SU-DHL-6 (cell line): ENCODE measurements at regions not wholly inside any gene's neighbourhood (a gene's known extent, or its start where the extent isn't known, plus 50 kb on each side); places are given as distances from the start of the nearest gene placed in this dataset.

Experiments
- H2AFZ ChIP-seq: fragments of 200-600 bp; sonication (generic); 2 replicates; pipeline ENCODE4 v1.6.1; 2014; ENCODE audit warnings: low read depth, mild to moderate bottlenecking, moderate library complexity, mixed read lengths, antibody characterized with exemption, low read length; ENCODE audit not compliant: severe bottlenecking
- H3F3A ChIP-seq: fragments of 200-600 bp; shearing (Covaris generic); 2 replicates; pipeline ENCODE4 v1.6.0; 2016; ENCODE audit warnings: antibody characterized with exemption, mild to moderate bottlenecking; ENCODE audit not compliant: insufficient read depth
- H3K27ac ChIP-seq: fragments of 200-600 bp; sonication (generic); 2 replicates; pipeline ENCODE4 v1.5.1; 2016; ENCODE audit warnings: low read depth, mild to moderate bottlenecking, low read length, moderate library complexity, mixed read lengths
- H3K27me3 ChIP-seq: fragments of 200-600 bp; sonication (generic), shearing (Covaris generic); 2 replicates; pipeline ENCODE4 v1.6.0; 2014; ENCODE audit warnings: mild to moderate bottlenecking, low read length
- H3K36me3 ChIP-seq: fragments of 200-600 bp; sonication (generic); 2 replicates; pipeline ENCODE4 v1.6.1; 2014; ENCODE audit warnings: mild to moderate bottlenecking, low read length, mixed read lengths
- H3K4me2 ChIP-seq: fragments of 300-600, 200-600 bp; shearing (Covaris generic), sonication (generic); 2 replicates; pipeline ENCODE4 v1.6.0; 2014; ENCODE audit warnings: low read length, low read depth, mild to moderate bottlenecking; ENCODE audit not compliant: poor library complexity, severe bottlenecking
- H3K4me3 ChIP-seq: fragments of 200-600 bp; sonication (generic); 2 replicates; pipeline ENCODE4 v1.5.1; 2014; ENCODE audit warnings: antibody characterized with exemption, low read length, mild to moderate bottlenecking, mixed read lengths; ENCODE audit not compliant: insufficient read depth, poor library complexity, severe bottlenecking
- H3K79me2 ChIP-seq: fragments of 200-600 bp; sonication (generic); 2 replicates; pipeline ENCODE4 v1.6.1; 2014; ENCODE audit warnings: mild to moderate bottlenecking, low read length, moderate library complexity; ENCODE audit not compliant: insufficient read depth
- H3K9ac ChIP-seq: fragments of 200-600 bp; sonication (generic); 2 replicates; pipeline ENCODE4 v1.7.0; 2014; ENCODE audit warnings: mild to moderate bottlenecking, low read length
- H3K9me2 ChIP-seq: fragments of 200-600 bp; sonication (generic); replicated peaks from 2 replicates; pipeline ENCODE4 v1.6.1; 2014; ENCODE audit warnings: low read length; ENCODE audit not compliant: insufficient read depth
- H3K9me3 ChIP-seq: fragments of 200-600 bp; sonication (generic); 2 replicates; pipeline ENCODE4 v1.6.1; 2014; ENCODE audit warnings: low read length, mixed read lengths; ENCODE audit not compliant: insufficient read depth
- H4K20me1 ChIP-seq: fragments of 200-600 bp; sonication (generic); 2 replicates; pipeline ENCODE4 v1.6.1; 2014; ENCODE audit warnings: low read depth, mild to moderate bottlenecking, antibody characterized with exemption, low read length, moderate library complexity, mixed read lengths
- EZH2phosphoT487 ChIP-seq: fragments of 200-600 bp; sonication (generic), shearing (Covaris generic); conservative IDR thresholded peaks from 2 replicates; pipeline ENCODE4 v1.6.1; 2018; ENCODE audit warnings: mild to moderate bottlenecking, antibody characterized with exemption, low read length, moderate library complexity, mixed read lengths
- TF ChIP-seq, protein P1 (sequence below): fragments of 200-600 bp; sonication (generic); IDR thresholded peaks from one replicate; pipeline ENCODE4 v1.5.1; 2017; ENCODE audit warnings: antibody characterized with exemption, mild to moderate bottlenecking, low read length, moderate library complexity; ENCODE audit not compliant: insufficient read depth, poor library complexity, severe bottlenecking

DNA sequence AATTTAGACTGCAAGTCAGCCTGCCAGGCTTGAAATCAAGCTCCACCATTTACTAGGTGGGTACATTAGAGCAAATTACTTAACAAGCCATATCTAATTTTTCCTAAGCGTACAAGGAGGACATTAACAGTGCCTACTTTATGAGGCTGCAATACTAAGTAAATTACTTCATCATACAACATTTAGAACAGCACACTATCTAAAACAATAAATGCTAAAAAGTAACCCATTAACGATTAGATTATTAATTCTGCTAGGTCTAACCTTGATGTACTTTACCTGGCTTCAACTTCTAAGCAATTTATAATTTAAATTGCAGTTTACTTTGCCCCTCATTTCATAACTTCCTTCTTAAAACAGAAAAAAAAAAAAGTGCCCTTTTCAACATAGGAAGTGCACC, 1155.6 kb upstream of the NCAM2 start:
- no peak overlapping the region for H3K9ac ChIP-seq
- H3K79me2 ChIP-seq, result no peaks in the 10 kb centered on the region
- TF ChIP-seq EZH2phosphoT487, result no peak
- TF ChIP-seq, protein P1, sequence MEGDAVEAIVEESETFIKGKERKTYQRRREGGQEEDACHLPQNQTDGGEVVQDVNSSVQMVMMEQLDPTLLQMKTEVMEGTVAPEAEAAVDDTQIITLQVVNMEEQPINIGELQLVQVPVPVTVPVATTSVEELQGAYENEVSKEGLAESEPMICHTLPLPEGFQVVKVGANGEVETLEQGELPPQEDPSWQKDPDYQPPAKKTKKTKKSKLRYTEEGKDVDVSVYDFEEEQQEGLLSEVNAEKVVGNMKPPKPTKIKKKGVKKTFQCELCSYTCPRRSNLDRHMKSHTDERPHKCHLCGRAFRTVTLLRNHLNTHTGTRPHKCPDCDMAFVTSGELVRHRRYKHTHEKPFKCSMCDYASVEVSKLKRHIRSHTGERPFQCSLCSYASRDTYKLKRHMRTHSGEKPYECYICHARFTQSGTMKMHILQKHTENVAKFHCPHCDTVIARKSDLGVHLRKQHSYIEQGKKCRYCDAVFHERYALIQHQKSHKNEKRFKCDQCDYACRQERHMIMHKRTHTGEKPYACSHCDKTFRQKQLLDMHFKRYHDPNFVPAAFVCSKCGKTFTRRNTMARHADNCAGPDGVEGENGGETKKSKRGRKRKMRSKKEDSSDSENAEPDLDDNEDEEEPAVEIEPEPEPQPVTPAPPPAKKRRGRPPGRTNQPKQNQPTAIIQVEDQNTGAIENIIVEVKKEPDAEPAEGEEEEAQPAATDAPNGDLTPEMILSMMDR, result no peak
- H3K4me2 ChIP-seq, result no peak overlapping the region
- peak overlapping the region; percentile 16 for H2AFZ ChIP-seq
- H3K9me3 ChIP-seq, result no peaks in the 10 kb centered on the region
- H3K27me3 ChIP-seq, result no peaks in the 10 kb centered on the region
- H3K9me2 ChIP-seq, result no peaks in the 10 kb centered on the region
- no peaks in the 10 kb centered on the region for H3F3A ChIP-seq
- H4K20me1 ChIP-seq, result no peaks in the 10 kb centered on the region
- no peaks in the 10 kb centered on the region for H3K36me3 ChIP-seq
- H3K4me3 ChIP-seq, result no peak overlapping the region
- H3K27ac ChIP-seq, result no peak overlapping the region

DNA sequence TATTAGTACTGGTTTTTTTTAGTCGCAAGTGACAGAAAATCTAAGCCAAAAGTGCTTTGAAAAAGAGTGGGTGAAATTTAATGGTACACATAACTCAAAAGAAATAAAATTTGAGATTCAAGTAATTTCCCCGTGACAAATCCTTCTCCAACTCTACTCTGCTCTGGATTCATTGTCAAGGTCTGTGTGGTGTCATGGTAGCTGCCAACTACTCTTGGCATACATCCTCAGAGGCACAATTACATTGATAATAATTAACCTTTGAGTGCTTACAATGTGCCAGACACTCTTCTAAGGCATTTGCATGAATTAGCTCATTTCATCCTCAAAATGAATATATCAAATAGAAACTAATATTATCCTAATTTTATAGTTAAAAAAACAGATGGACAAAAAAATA, 1153.9 kb upstream of the NCAM2 start:
- no peaks in the 10 kb centered on the region for H3K27me3 ChIP-seq
- TF ChIP-seq, protein P1, result no peak
- no peak for TF ChIP-seq EZH2phosphoT487
- H3K27ac ChIP-seq, result no peak overlapping the region
- no peaks in the 10 kb centered on the region for H3K9me2 ChIP-seq
- peak overlapping the region; percentile 24 for H2AFZ ChIP-seq
- no peak overlapping the region for H3K4me3 ChIP-seq
- H3K9me3 ChIP-seq, result no peaks in the 10 kb centered on the region
- no peak overlapping the region for H3K4me2 ChIP-seq
- no peak overlapping the region for H3K9ac ChIP-seq
- H4K20me1 ChIP-seq, result no peaks in the 10 kb centered on the region
- H3F3A ChIP-seq, result no peaks in the 10 kb centered on the region
- no peaks in the 10 kb centered on the region for H3K79me2 ChIP-seq
- H3K36me3 ChIP-seq, result no peaks in the 10 kb centered on the region

DNA sequence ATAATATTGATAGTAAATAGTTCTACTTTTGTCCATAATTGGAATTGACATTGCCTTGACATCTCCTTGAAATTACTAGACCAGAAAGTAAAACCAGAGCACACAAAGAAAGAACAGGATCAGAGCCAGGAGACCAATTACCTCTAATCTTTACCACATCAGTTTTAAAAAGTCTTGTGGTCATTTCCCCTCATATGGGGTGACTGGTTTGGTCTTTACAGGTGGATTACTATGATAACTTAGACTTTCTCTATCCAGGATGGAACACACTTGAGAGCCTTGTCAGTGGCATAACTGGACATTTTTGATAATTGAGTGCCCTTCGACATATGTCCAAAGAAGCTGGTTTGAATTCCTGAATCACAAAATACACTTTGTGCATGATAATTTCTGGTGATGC, 1148.1 kb upstream of the NCAM2 start:
- Histone ChIP-seq H3K9ac (no peak overlapping the region), H3K27me3 (no peaks in the 10 kb centered on the region), H3K4me3 (no peak overlapping the region), H3K79me2 (no peaks in the 10 kb centered on the region), H3K9me3 (no peaks in the 10 kb centered on the region), H3F3A (no peaks in the 10 kb centered on the region), H3K4me2 (no peak overlapping the region), H3K27ac (no peak overlapping the region), H3K9me2 (no peaks in the 10 kb centered on the region), H2AFZ (no peak overlapping the region), H3K36me3 (no peaks in the 10 kb centered on the region), H4K20me1 (no peaks in the 10 kb centered on the region)
- TF ChIP-seq, protein P1, result no peak
- no peak for TF ChIP-seq EZH2phosphoT487
